Ovary (tissue), 3 donors: ENCODE measurements at regions not wholly inside any gene's neighbourhood (a gene's known extent, or its start where the extent isn't known, plus 50 kb on each side); places are given as distances from the start of the nearest gene placed in this dataset.

Source experiments
- POLR2A ChIP-seq: fragments of 450-650 bp; IDR thresholded peaks from one replicate; pipeline ENCODE4 v1.6.1; 2017; ENCODE audit warnings: antibody characterized with exemption, mild to moderate bottlenecking, moderate library complexity
- TF ChIP-seq, protein P1 (sequence below), 3 donors: fragments of 450-650 bp in 2 of 3; fragments of 200-600 bp in 1 of 3; IDR thresholded peaks; one replicate each; pipeline versions ENCODE4 v1.5.1 to v1.8.0; 2016 to 2022; ENCODE audit warnings: antibody characterized with exemption in 3 of 3, mild to moderate bottlenecking in 1 of 3
- donor health status: DM: no; HTN: no; CAD: no.

DNA sequence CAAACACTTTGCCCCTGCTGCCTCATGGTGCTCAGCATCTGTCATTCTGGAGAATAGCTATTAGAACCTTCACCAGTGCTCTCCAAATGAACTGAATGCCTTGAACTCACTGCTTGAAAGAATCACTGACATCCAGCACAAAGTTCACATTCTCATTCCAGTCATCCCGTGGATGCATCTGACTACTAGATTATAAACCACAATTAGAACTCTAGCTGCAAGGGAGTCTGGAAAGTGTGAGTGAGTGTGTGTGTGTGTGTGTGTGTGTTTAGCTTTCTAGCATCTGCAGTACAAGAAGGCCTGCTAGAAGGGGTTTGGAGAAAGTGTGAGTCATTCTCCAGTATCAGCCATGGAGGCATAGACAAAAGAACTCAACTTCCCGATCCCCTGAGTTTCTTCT is 71.3 kb upstream of the DYNLT3 start:
- TF ChIP-seq, protein P1, sequence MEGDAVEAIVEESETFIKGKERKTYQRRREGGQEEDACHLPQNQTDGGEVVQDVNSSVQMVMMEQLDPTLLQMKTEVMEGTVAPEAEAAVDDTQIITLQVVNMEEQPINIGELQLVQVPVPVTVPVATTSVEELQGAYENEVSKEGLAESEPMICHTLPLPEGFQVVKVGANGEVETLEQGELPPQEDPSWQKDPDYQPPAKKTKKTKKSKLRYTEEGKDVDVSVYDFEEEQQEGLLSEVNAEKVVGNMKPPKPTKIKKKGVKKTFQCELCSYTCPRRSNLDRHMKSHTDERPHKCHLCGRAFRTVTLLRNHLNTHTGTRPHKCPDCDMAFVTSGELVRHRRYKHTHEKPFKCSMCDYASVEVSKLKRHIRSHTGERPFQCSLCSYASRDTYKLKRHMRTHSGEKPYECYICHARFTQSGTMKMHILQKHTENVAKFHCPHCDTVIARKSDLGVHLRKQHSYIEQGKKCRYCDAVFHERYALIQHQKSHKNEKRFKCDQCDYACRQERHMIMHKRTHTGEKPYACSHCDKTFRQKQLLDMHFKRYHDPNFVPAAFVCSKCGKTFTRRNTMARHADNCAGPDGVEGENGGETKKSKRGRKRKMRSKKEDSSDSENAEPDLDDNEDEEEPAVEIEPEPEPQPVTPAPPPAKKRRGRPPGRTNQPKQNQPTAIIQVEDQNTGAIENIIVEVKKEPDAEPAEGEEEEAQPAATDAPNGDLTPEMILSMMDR (IDR thresholded peaks at IDR 0.05) = no peak
- no peak for TF ChIP-seq POLR2A
